GM23338 (cell line): ENCODE measurements at regions not wholly inside any gene's neighbourhood (a gene's known extent, or its start where the extent isn't known, plus 50 kb on each side); places are given as distances from the start of the nearest gene placed in this dataset.
A peak's percentile ranks its signal among the peaks of the same experiment; 100 is the strongest.

Source experiments
- ATAC-seq: fragments of 200-7000 bp; cut with Tn5 transposase; 3 replicates; pipeline ENCODE4 v1.9.1; 2020
- DNase-seq: peaks from one replicate; pipeline ENCODE4 v3.0.0-alpha.2; 2015; ENCODE audit warnings: low spot score
- H2AFZ ChIP-seq: fragments of 200-600 bp; sonication (generic); 2 replicates; pipeline ENCODE4 v1.8.0; 2016; ENCODE audit warnings: antibody characterized with exemption, mild to moderate bottlenecking, moderate library complexity
- H3F3A ChIP-seq: fragments of 200-600 bp; sonication (generic); replicated peaks from 2 replicates; pipeline ENCODE4 v1.8.0; 2017; ENCODE audit warnings: antibody characterized with exemption, mixed run types, low read depth
- H3K27ac ChIP-seq: fragments of 200-600 bp; sonication (generic); 2 replicates; pipeline ENCODE4 v1.6.1; 2016; ENCODE audit warnings: low read depth
- H3K27me3 ChIP-seq: fragments of 200-600 bp; sonication (generic); 2 replicates; pipeline ENCODE4 v1.8.0; 2016; ENCODE audit warnings: mild to moderate bottlenecking, mixed run types, moderate library complexity; ENCODE audit not compliant: insufficient read depth
- H3K36me3 ChIP-seq: fragments of 200-600 bp; sonication (generic); 2 replicates; pipeline ENCODE4 v1.8.0; 2016; ENCODE audit warnings: mild to moderate bottlenecking; ENCODE audit not compliant: insufficient read depth
- H3K4me1 ChIP-seq: fragments of 200-600 bp; sonication (generic); 2 replicates; pipeline ENCODE4 v1.8.0; 2016; ENCODE audit warnings: mild to moderate bottlenecking, moderate library complexity; ENCODE audit not compliant: insufficient read depth
- H3K4me2 ChIP-seq: fragments of 200-600 bp; sonication (generic); 2 replicates; pipeline ENCODE4 v1.7.1; 2017; ENCODE audit warnings: mixed run types
- H3K4me3 ChIP-seq: fragments of 200-600 bp; sonication (generic); 2 replicates; pipeline ENCODE4 v1.6.1; 2016; ENCODE audit warnings: mixed run types
- H3K79me2 ChIP-seq: fragments of 200-600 bp; sonication (generic); replicated peaks from 2 replicates; pipeline ENCODE4 v1.8.0; 2017; ENCODE audit warnings: mild to moderate bottlenecking; ENCODE audit not compliant: insufficient read depth
- H3K9me2 ChIP-seq: fragments of 200-600 bp; sonication (generic); 2 replicates; pipeline ENCODE4 v1.8.0; 2017; ENCODE audit not compliant: insufficient read depth
- H4K20me1 ChIP-seq: fragments of 200-600 bp; sonication (generic); replicated peaks from 2 replicates; pipeline ENCODE4 v1.8.0; 2017; ENCODE audit warnings: mild to moderate bottlenecking; ENCODE audit not compliant: insufficient read depth
- H3K27ac Mint-ChIP-seq: 2 replicates; pipeline ENCODE4 v1.8.0; 2020; ENCODE audit warnings: inconsistent platforms, mild to moderate bottlenecking, moderate library complexity, mixed read lengths
- H3K27me3 Mint-ChIP-seq: 3 replicates; pipeline ENCODE4 v1.8.0; 2022; ENCODE audit warnings: low read depth, mild to moderate bottlenecking, moderate library complexity, mixed read lengths, inconsistent platforms; ENCODE audit not compliant: insufficient read depth, poor library complexity
- H3K36me3 Mint-ChIP-seq: 3 replicates; pipeline ENCODE4 v1.8.0; 2021; ENCODE audit warnings: low read depth, mild to moderate bottlenecking, inconsistent platforms, moderate library complexity, mixed read lengths
- H3K4me1 Mint-ChIP-seq: 3 replicates; pipeline ENCODE4 v1.8.0; 2020; ENCODE audit warnings: mild to moderate bottlenecking, inconsistent platforms, mixed read lengths
- H3K4me3 Mint-ChIP-seq: 3 replicates; pipeline ENCODE4 v1.8.0; 2021; ENCODE audit warnings: moderate library complexity, mild to moderate bottlenecking, inconsistent platforms, mixed read lengths
- H3K9me3 Mint-ChIP-seq: 3 replicates; pipeline ENCODE4 v1.8.0; 2020; ENCODE audit warnings: moderate library complexity, mild to moderate bottlenecking, inconsistent platforms, mixed read lengths
- EZH2phosphoT487 ChIP-seq: fragments of 200-600 bp; sonication (generic); IDR thresholded peaks from one replicate; pipeline ENCODE4 v1.8.1; 2018; ENCODE audit warnings: antibody characterized with exemption; ENCODE audit not compliant: unreplicated experiment
- JUNB ChIP-seq: IDR thresholded peaks from one replicate; pipeline ENCODE4 v1.6.1; 2016; ENCODE audit warnings: antibody characterized with exemption; ENCODE audit not compliant: unreplicated experiment
- NANOG ChIP-seq: IDR thresholded peaks from 2 replicates; pipeline ENCODE4 v1.6.1; 2016; ENCODE audit warnings: antibody characterized with exemption, borderline replicate concordance
- POLR2AphosphoS5 ChIP-seq: IDR thresholded peaks from 2 replicates; pipeline ENCODE4 v1.6.1; 2016; ENCODE audit warnings: antibody characterized with exemption, low read depth
- ZNF114 ChIP-seq: fragments of 250-450 bp; sonication (Bioruptor Pico); IDR thresholded peaks from 2 replicates; pipeline ENCODE4 v1.5.0; 2020; ENCODE audit warnings: mild to moderate bottlenecking, moderate library complexity
- ZNF331 ChIP-seq: fragments of 250-450 bp; sonication (Bioruptor Pico); IDR thresholded peaks from 2 replicates; pipeline ENCODE4 v1.5.0; 2020; ENCODE audit warnings: low read depth, mild to moderate bottlenecking, moderate library complexity
- TF ChIP-seq, protein P1 (sequence below): IDR thresholded peaks from one replicate; pipeline ENCODE4 v1.6.1; 2018; ENCODE audit warnings: antibody characterized with exemption; ENCODE audit not compliant: unreplicated experiment
- TF ChIP-seq, protein P2 (sequence below): fragments of 250-450 bp; sonication (Bioruptor Pico); IDR thresholded peaks from 2 replicates; pipeline ENCODE4 v1.5.0; 2020; ENCODE audit warnings: mild to moderate bottlenecking, moderate library complexity

DNA sequence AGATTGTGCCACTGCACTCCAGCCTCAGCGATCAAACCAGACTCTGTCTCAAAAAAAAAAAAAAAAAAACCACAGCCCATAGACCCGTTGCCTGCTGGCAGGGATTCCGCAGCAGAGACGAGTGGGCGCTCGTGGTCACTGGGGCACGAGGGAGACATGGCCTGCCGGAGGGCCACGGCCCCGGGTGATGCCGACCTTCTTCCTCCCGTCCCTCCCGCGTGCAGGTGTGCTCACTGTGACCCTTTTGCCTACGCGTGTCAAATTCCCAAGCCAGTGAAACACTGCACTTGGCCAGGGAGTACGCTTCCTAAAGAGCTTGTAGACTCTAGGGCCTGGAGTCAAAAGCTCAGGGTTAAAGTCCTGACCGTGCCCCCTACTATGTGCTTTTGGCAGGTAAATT lies 397.6 kb upstream of the MYT1L start (continued):
- TF ChIP-seq, protein P1, sequence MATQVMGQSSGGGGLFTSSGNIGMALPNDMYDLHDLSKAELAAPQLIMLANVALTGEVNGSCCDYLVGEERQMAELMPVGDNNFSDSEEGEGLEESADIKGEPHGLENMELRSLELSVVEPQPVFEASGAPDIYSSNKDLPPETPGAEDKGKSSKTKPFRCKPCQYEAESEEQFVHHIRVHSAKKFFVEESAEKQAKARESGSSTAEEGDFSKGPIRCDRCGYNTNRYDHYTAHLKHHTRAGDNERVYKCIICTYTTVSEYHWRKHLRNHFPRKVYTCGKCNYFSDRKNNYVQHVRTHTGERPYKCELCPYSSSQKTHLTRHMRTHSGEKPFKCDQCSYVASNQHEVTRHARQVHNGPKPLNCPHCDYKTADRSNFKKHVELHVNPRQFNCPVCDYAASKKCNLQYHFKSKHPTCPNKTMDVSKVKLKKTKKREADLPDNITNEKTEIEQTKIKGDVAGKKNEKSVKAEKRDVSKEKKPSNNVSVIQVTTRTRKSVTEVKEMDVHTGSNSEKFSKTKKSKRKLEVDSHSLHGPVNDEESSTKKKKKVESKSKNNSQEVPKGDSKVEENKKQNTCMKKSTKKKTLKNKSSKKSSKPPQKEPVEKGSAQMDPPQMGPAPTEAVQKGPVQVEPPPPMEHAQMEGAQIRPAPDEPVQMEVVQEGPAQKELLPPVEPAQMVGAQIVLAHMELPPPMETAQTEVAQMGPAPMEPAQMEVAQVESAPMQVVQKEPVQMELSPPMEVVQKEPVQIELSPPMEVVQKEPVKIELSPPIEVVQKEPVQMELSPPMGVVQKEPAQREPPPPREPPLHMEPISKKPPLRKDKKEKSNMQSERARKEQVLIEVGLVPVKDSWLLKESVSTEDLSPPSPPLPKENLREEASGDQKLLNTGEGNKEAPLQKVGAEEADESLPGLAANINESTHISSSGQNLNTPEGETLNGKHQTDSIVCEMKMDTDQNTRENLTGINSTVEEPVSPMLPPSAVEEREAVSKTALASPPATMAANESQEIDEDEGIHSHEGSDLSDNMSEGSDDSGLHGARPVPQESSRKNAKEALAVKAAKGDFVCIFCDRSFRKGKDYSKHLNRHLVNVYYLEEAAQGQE: no peak
- TF ChIP-seq ZNF114 (CRISPR knock-in tag) (no peak), ZNF331 (CRISPR knock-in tag) (no peak), JUNB (no peak)
- TF ChIP-seq, protein P2, sequence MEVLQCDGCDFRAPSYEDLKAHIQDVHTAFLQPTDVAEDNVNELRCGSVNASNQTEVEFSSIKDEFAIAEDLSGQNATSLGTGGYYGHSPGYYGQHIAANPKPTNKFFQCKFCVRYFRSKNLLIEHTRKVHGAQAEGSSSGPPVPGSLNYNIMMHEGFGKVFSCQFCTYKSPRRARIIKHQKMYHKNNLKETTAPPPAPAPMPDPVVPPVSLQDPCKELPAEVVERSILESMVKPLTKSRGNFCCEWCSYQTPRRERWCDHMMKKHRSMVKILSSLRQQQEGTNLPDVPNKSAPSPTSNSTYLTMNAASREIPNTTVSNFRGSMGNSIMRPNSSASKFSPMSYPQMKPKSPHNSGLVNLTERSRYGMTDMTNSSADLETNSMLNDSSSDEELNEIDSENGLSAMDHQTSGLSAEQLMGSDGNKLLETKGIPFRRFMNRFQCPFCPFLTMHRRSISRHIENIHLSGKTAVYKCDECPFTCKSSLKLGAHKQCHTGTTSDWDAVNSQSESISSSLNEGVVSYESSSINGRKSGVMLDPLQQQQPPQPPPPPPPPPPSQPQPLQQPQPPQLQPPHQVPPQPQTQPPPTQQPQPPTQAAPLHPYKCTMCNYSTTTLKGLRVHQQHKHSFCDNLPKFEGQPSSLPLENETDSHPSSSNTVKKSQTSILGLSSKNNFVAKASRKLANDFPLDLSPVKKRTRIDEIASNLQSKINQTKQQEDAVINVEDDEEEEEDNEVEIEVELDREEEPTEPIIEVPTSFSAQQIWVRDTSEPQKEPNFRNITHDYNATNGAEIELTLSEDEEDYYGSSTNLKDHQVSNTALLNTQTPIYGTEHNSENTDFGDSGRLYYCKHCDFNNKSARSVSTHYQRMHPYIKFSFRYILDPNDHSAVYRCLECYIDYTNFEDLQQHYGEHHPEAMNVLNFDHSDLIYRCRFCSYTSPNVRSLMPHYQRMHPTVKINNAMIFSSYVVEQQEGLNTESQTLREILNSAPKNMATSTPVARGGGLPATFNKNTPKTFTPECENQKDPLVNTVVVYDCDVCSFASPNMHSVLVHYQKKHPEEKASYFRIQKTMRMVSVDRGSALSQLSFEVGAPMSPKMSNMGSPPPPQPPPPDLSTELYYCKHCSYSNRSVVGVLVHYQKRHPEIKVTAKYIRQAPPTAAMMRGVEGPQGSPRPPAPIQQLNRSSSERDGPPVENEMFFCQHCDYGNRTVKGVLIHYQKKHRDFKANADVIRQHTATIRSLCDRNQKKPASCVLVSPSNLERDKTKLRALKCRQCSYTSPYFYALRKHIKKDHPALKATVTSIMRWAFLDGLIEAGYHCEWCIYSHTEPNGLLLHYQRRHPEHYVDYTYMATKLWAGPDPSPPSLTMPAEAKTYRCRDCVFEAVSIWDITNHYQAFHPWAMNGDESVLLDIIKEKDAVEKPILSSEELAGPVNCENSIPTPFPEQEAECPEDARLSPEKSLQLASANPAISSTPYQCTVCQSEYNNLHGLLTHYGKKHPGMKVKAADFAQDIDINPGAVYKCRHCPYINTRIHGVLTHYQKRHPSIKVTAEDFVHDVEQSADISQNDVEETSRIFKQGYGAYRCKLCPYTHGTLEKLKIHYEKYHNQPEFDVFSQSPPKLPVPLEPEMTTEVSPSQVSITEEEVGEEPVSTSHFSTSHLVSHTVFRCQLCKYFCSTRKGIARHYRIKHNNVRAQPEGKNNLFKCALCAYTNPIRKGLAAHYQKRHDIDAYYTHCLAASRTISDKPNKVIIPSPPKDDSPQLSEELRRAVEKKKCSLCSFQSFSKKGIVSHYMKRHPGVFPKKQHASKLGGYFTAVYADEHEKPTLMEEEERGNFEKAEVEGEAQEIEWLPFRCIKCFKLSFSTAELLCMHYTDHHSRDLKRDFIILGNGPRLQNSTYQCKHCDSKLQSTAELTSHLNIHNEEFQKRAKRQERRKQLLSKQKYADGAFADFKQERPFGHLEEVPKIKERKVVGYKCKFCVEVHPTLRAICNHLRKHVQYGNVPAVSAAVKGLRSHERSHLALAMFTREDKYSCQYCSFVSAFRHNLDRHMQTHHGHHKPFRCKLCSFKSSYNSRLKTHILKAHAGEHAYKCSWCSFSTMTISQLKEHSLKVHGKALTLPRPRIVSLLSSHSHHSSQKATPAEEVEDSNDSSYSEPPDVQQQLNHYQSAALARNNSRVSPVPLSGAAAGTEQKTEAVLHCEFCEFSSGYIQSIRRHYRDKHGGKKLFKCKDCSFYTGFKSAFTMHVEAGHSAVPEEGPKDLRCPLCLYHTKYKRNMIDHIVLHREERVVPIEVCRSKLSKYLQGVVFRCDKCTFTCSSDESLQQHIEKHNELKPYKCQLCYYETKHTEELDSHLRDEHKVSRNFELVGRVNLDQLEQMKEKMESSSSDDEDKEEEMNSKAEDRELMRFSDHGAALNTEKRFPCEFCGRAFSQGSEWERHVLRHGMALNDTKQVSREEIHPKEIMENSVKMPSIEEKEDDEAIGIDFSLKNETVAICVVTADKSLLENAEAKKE: no peak

DNA sequence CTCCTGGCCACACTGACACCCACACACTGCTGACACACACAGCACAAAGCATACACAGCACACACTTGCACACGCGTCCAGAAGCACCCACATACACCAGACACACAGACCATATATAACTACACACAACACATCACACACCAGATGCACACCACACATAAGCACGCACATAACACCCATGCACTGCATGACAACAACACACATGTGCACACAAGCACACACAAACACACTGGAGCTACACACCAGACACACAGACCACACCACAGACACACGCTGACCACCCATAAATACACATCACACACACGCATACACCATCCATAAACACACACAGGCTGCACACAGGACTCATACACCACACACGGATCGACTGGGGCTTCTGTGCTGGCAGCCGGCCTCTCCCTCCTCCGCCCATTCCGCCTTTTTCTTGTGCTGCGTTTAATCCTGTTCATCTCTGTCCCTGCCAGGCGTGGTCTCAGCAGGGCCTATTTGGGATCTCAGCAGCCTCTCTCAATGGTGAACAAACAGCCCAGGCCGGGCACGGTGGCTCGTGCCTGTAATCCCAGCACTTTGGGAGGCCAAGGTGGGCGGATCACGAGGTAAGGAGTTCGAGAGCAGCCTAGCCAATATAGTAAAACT lies 396.9 kb upstream of the MYT1L start:
- Histone ChIP-seq H3K4me1 (no peaks in the 10 kb centered on the region), H3F3A (no peaks in the 10 kb centered on the region), H3K27me3 (no peaks in the 10 kb centered on the region), H3K4me3 (no peak overlapping the region), H3K27ac (no peak overlapping the region), H3K9me2 (no peaks in the 10 kb centered on the region), H4K20me1 (no peaks in the 10 kb centered on the region), H2AFZ (peak overlapping the region; percentile 23; the same call in 1 of the 2 replicates), H3K4me2 (no peak overlapping the region), H3K36me3 (no peaks in the 10 kb centered on the region), H3K79me2 (no peaks in the 10 kb centered on the region)
- peak overlapping the region; percentile 29; the same call in 1 of the 2 replicates for H3K27ac Mint-ChIP-seq
- no peak for ATAC-seq
- no peak overlapping the region for H3K4me3 Mint-ChIP-seq
- peaks cover 8% of the 10 kb centered on the region for H3K27me3 Mint-ChIP-seq
- no peak for DNase-seq
- peaks cover 6% of the 10 kb centered on the region; the same call in 2 of the 3 replicates for H3K4me1 Mint-ChIP-seq
- H3K9me3 Mint-ChIP-seq: no peaks in the 10 kb centered on the region
- H3K36me3 Mint-ChIP-seq: no peaks in the 10 kb centered on the region
- no peak for TF ChIP-seq EZH2phosphoT487
- TF ChIP-seq, protein P1: no peak
- TF ChIP-seq NANOG: no peak
- no peak for TF ChIP-seq POLR2AphosphoS5
- no peak for TF ChIP-seq JUNB
- TF ChIP-seq ZNF114 (CRISPR knock-in tag): no peak
